HEK293 (cell line): ENCODE measurements at regions not wholly inside any gene's neighbourhood (a gene's known extent, or its start where the extent isn't known, plus 50 kb on each side); places are given as distances from the start of the nearest gene placed in this dataset.
"Not testable (repeated sequence)": the region's sequence is repeated elsewhere in the genome, so short reads cannot be mapped to it uniquely, and the experiment has no call there.

ENCODE experiments used
- CTCF ChIA-PET: fragments of 350-600 bp; formaldehyde crosslinking; extraction: SDS; loops from one replicate; lab custom pipeline; 2021; ENCODE audit warnings: antibody characterized with exemption; lab: Yijun Ruan, JAX
- POLR2A ChIA-PET: fragments of 300-600 bp; formaldehyde crosslinking; extraction: SDS; loops from one replicate; lab custom pipeline; 2020; ENCODE audit warnings: antibody characterized with exemption, inconsistent platforms; lab: Yijun Ruan, JAX
- H3K27ac ChIP-seq: fragments of 200-500 bp; sonication (Bioruptor generic); 2 replicates; pipeline ENCODE4 v1.5.1; 2014; ENCODE audit warnings: low read depth, low read length, control low read depth, inconsistent platforms; ENCODE audit errors: extremely low read depth
- H3K36me3 ChIP-seq, 2 experiments: fragments of 200-500 bp in 1 of 2; sonication (Bioruptor generic) in 1 of 2; 1 replicate in 1 of 2; 2 replicates in 1 of 2; pipeline ENCODE4 v1.5.1; 2014 to 2017; ENCODE audit warnings: inconsistent platforms in 2 of 2, low read length in 2 of 2; ENCODE audit not compliant: control insufficient read depth in 2 of 2, insufficient read depth in 1 of 2
- H3K4me1 ChIP-seq: fragments of 200-500 bp; sonication (Bioruptor generic); 2 replicates; pipeline ENCODE4 v1.5.1; 2014; ENCODE audit warnings: mild to moderate bottlenecking, low read length, inconsistent platforms; ENCODE audit not compliant: control insufficient read depth, insufficient read depth
- H3K4me3 ChIP-seq: 2 replicates; pipeline ENCODE4 v1.5.1; 2011; ENCODE audit warnings: low read depth, mild to moderate bottlenecking, control low read depth, low read length, moderate library complexity
- H3K9me3 ChIP-seq: fragments of 200-500 bp; sonication (Bioruptor generic); 2 replicates; pipeline ENCODE4 v1.5.1; 2014; ENCODE audit warnings: low read depth, low read length, inconsistent platforms; ENCODE audit not compliant: control insufficient read depth, insufficient read depth
- GLI2 ChIP-seq: fragments of 450-650 bp; formaldehyde crosslinking; IDR thresholded peaks from 2 replicates; pipeline ENCODE4; 2017; ENCODE audit warnings: missing biosample characterization, missing genetic modification characterization, low read depth, borderline replicate concordance
- INSM2 ChIP-seq: fragments of 450-650 bp; formaldehyde crosslinking; IDR thresholded peaks from 2 replicates; pipeline ENCODE4 v1.5.1; 2016; ENCODE audit warnings: missing biosample characterization, missing genetic modification characterization
- MEIS1 ChIP-seq: sonication (generic); formaldehyde crosslinking; IDR thresholded peaks from 2 replicates; pipeline ENCODE4 v1.8.1; 2022; ENCODE audit warnings: missing genetic modification reagents, mild to moderate bottlenecking, borderline replicate concordance
- SETDB1 ChIP-seq: IDR thresholded peaks from one replicate; pipeline ENCODE4 v1.6.1; 2017; ENCODE audit warnings: mild to moderate bottlenecking, low read length, moderate library complexity, mixed read lengths; ENCODE audit not compliant: insufficient read length
- SP7 ChIP-seq: fragments of 450-650 bp; formaldehyde crosslinking; IDR thresholded peaks from 2 replicates; pipeline ENCODE4 v1.5.1; 2016; ENCODE audit warnings: missing biosample characterization, missing genetic modification characterization
- WT1 ChIP-seq: fragments of 450-650 bp; formaldehyde crosslinking; IDR thresholded peaks from 2 replicates; pipeline ENCODE4 v1.5.1; 2016; ENCODE audit warnings: missing biosample characterization, missing genetic modification characterization
- ZBTB17 ChIP-seq: fragments of 450-650 bp; formaldehyde crosslinking; IDR thresholded peaks from 2 replicates; pipeline ENCODE4 v1.5.1; 2016; ENCODE audit warnings: missing biosample characterization, missing genetic modification characterization
- ZBTB20 ChIP-seq: fragments of 450-650 bp; formaldehyde crosslinking; IDR thresholded peaks from 2 replicates; pipeline ENCODE4 v1.5.1; 2016; ENCODE audit warnings: missing biosample characterization, missing genetic modification characterization
- ZBTB21 ChIP-seq: fragments of 450-650 bp; formaldehyde crosslinking; IDR thresholded peaks from 2 replicates; pipeline ENCODE4 v1.5.1; 2017; ENCODE audit warnings: missing biosample characterization, missing genetic modification characterization
- ZFP41 ChIP-seq: fragments of 450-650 bp; formaldehyde crosslinking; IDR thresholded peaks from 2 replicates; pipeline ENCODE4 v1.5.1; 2016; ENCODE audit warnings: missing biosample characterization, missing genetic modification characterization, borderline replicate concordance
- ZNF24 ChIP-seq: fragments of 450-650 bp; formaldehyde crosslinking; IDR thresholded peaks from 2 replicates; pipeline ENCODE4 v1.5.1; 2016; ENCODE audit warnings: missing biosample characterization, missing genetic modification characterization
- ZNF302 ChIP-seq: fragments of 450-650 bp; formaldehyde crosslinking; IDR thresholded peaks from 2 replicates; pipeline ENCODE4 v1.5.1; 2016; ENCODE audit warnings: missing biosample characterization, missing genetic modification characterization, low read depth
- ZNF311 ChIP-seq: fragments of 450-650 bp; formaldehyde crosslinking; IDR thresholded peaks from 2 replicates; pipeline ENCODE4 v1.5.1; 2017; ENCODE audit warnings: missing biosample characterization, missing genetic modification characterization, borderline replicate concordance
- ZNF404 ChIP-seq: fragments of 450-650 bp; formaldehyde crosslinking; IDR thresholded peaks from 2 replicates; pipeline ENCODE4 v1.5.1; 2017; ENCODE audit warnings: missing biosample characterization, missing genetic modification characterization
- ZNF549 ChIP-seq: fragments of 450-650 bp; IDR thresholded peaks from 2 replicates; pipeline ENCODE4 v1.5.1; 2018; ENCODE audit warnings: missing biosample characterization, missing genetic modification characterization, mild to moderate bottlenecking, inconsistent platforms, moderate library complexity
- ZNF621 ChIP-seq: fragments of 450-650 bp; formaldehyde crosslinking; IDR thresholded peaks from 2 replicates; pipeline ENCODE4 v1.5.1; 2017; ENCODE audit warnings: missing biosample characterization, missing genetic modification characterization
- ZNF704 ChIP-seq: fragments of 450-650 bp; formaldehyde crosslinking; IDR thresholded peaks from 2 replicates; pipeline ENCODE4 v1.5.1; 2016; ENCODE audit warnings: missing biosample characterization, missing genetic modification characterization
- ZSCAN16 ChIP-seq: fragments of 450-650 bp; formaldehyde crosslinking; IDR thresholded peaks from 2 replicates; pipeline ENCODE4 v1.5.1; 2016; ENCODE audit warnings: missing biosample characterization, missing genetic modification characterization
- ZSCAN18 ChIP-seq: fragments of 450-650 bp; formaldehyde crosslinking; IDR thresholded peaks from 2 replicates; pipeline ENCODE4 v1.5.1; 2016; ENCODE audit warnings: missing biosample characterization, missing genetic modification characterization
- TF ChIP-seq, protein P1 (sequence below): fragments of 450-650 bp; formaldehyde crosslinking; IDR thresholded peaks from 2 replicates; pipeline ENCODE4 v1.5.1; 2017; ENCODE audit warnings: missing biosample characterization, missing genetic modification characterization
- TF ChIP-seq, protein P2 (sequence below): fragments of 450-650 bp; formaldehyde crosslinking; IDR thresholded peaks from 2 replicates; pipeline ENCODE4 v1.5.1; 2016; ENCODE audit warnings: missing biosample characterization, missing genetic modification characterization, borderline replicate concordance

GRCh38 chr16:47977802-47978201 is 178.0 kb downstream of the ABCC12 start:
- ChIA-PET POLR2A (no interaction called here), CTCF (interaction anchor here (0.9 kb wide), 1 partner anchor 196 kb away, joined by 3 read pairs; no protein-coding TSS in a partner anchor)
- no peak for TF ChIP-seq ZNF704 (tag by site-specific recombination)
- no peak for TF ChIP-seq SETDB1
- TF ChIP-seq INSM2 = no peak
- TF ChIP-seq, protein P1, sequence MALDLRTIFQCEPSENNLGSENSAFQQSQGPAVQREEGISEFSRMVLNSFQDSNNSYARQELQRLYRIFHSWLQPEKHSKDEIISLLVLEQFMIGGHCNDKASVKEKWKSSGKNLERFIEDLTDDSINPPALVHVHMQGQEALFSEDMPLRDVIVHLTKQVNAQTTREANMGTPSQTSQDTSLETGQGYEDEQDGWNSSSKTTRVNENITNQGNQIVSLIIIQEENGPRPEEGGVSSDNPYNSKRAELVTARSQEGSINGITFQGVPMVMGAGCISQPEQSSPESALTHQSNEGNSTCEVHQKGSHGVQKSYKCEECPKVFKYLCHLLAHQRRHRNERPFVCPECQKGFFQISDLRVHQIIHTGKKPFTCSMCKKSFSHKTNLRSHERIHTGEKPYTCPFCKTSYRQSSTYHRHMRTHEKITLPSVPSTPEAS (tag by site-specific recombination) = no peak
- no peak for TF ChIP-seq WT1 (tag by site-specific recombination)
- no peak for TF ChIP-seq ZNF302
- TF ChIP-seq GLI2 (tag by site-specific recombination) = no peak
- TF ChIP-seq ZBTB17 (tag by site-specific recombination) = no peak
- TF ChIP-seq ZNF404 (tag by site-specific recombination) = no peak
- TF ChIP-seq, protein P2, sequence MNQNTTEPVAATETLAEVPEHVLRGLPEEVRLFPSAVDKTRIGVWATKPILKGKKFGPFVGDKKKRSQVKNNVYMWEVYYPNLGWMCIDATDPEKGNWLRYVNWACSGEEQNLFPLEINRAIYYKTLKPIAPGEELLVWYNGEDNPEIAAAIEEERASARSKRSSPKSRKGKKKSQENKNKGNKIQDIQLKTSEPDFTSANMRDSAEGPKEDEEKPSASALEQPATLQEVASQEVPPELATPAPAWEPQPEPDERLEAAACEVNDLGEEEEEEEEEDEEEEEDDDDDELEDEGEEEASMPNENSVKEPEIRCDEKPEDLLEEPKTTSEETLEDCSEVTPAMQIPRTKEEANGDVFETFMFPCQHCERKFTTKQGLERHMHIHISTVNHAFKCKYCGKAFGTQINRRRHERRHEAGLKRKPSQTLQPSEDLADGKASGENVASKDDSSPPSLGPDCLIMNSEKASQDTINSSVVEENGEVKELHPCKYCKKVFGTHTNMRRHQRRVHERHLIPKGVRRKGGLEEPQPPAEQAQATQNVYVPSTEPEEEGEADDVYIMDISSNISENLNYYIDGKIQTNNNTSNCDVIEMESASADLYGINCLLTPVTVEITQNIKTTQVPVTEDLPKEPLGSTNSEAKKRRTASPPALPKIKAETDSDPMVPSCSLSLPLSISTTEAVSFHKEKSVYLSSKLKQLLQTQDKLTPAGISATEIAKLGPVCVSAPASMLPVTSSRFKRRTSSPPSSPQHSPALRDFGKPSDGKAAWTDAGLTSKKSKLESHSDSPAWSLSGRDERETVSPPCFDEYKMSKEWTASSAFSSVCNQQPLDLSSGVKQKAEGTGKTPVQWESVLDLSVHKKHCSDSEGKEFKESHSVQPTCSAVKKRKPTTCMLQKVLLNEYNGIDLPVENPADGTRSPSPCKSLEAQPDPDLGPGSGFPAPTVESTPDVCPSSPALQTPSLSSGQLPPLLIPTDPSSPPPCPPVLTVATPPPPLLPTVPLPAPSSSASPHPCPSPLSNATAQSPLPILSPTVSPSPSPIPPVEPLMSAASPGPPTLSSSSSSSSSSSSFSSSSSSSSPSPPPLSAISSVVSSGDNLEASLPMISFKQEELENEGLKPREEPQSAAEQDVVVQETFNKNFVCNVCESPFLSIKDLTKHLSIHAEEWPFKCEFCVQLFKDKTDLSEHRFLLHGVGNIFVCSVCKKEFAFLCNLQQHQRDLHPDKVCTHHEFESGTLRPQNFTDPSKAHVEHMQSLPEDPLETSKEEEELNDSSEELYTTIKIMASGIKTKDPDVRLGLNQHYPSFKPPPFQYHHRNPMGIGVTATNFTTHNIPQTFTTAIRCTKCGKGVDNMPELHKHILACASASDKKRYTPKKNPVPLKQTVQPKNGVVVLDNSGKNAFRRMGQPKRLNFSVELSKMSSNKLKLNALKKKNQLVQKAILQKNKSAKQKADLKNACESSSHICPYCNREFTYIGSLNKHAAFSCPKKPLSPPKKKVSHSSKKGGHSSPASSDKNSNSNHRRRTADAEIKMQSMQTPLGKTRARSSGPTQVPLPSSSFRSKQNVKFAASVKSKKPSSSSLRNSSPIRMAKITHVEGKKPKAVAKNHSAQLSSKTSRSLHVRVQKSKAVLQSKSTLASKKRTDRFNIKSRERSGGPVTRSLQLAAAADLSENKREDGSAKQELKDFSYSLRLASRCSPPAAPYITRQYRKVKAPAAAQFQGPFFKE (tag by site-specific recombination) = no peak
- TF ChIP-seq ZSCAN16 = no peak
- TF ChIP-seq MEIS1 (CRISPR knock-in tag) = no peak
- no peak for TF ChIP-seq ZNF24 (tag by site-specific recombination)
- Histone ChIP-seq H3K4me1 (no peaks in the 10 kb centered on the region; the same call in 1 of the 2 replicates), H3K27ac (no peak overlapping the region), H3K9me3 (no peaks in the 10 kb centered on the region), H3K36me3 (no peaks in the 10 kb centered on the region), H3K4me3 (no peak overlapping the region)

- ChIA-PET CTCF (interaction anchor here (0.8 to 0.9 kb wide), 2 partner anchors 16 to 103 kb away, joined by 3 to 4 read pairs; no protein-coding TSS in a partner anchor), POLR2A (no interaction called here)
- no peaks in the 10 kb centered on the region; the same call in 1 of the 2 replicates for H3K4me1 ChIP-seq
- H3K4me3 ChIP-seq = no peak overlapping the region
- TF ChIP-seq ZSCAN18 (tag by site-specific recombination) (no peak), ZNF549 (tag by site-specific recombination) (no peak), ZNF621 (tag by site-specific recombination) (no peak), SP7 (no peak), ZBTB20 (tag by site-specific recombination) (no peak), ZBTB21 (tag by site-specific recombination) (no peak), ZFP41 (tag by site-specific recombination) (no peak), ZNF311 (no peak)
- no peak overlapping the region for H3K27ac ChIP-seq
- H3K36me3 ChIP-seq = no peaks in the 10 kb centered on the region
- no peaks in the 10 kb centered on the region for H3K9me3 ChIP-seq
Observed at GRCh38 chr16:47976636-47977210, 179.1 kb downstream of the ABCC12 start.

DNA sequence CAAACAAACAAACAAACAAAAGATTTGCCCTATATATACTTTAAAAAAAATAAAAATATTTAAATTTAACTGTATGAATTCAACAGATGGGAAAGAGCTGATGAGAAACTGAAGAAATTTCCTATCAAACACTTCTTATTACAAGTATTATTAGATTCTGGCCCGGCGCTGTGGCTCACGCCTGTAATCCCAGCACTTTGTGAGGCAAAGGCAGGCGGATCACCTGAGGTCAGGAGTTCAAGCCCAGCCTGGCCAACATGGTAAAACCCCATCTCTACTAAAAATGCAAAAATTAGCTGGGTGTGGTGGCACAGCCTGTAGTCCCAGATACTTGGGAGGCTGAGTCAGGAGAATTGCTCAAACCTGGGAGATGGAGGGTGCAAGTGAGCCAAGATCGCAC is 180.8 kb downstream of the ABCC12 start:
- H3K36me3 ChIP-seq, POLR2A ChIA-PET, H3K9me3 ChIP-seq, H3K4me3 ChIP-seq, H3K4me1 ChIP-seq, H3K27ac ChIP-seq: not testable (repeated sequence)
- CTCF ChIA-PET = interaction anchor here (1.4 kb wide), 1 partner anchor 80 kb away, joined by 3 read pairs; no protein-coding TSS in a partner anchor
